HL-60/S4 treated with phorbol 12-myristate 13-acetate at 8.2 ng/mL for 4 days and 3 days (cell line): ENCODE measurements at regions not wholly inside any gene's neighbourhood (a gene's known extent, or its start where the extent isn't known, plus 50 kb on each side); places are given as distances from the start of the nearest gene placed in this dataset.
"Not testable (repeated sequence)": the region's sequence is repeated elsewhere in the genome, so short reads cannot be mapped to it uniquely, and the experiment has no call there.

ENCODE experiments used
- in situ Hi-C: fragments of 300-500 bp; cut with MboI; formaldehyde crosslinking; loops from 2 replicates; pipeline ENCODE4 v1.15.0; 2022; ENCODE audit warnings: low sequenced_read_pairs

- in situ Hi-C loops = no loop called here
These were observed 262.6 kb upstream of the MCTP2 start for GRCh38 chr15:93968773-93969172.

- in situ Hi-C loops = no loop called here
These were observed 266.0 kb upstream of the MCTP2 start for GRCh38 chr15:93965304-93965908.

GRCh38 chr15:93954985-93955571 is 276.3 kb upstream of the MCTP2 start:
- in situ Hi-C loops = no loop called here

- in situ Hi-C loops = no loop called here
These were observed 282.6 kb upstream of the MCTP2 start for GRCh38 chr15:93948726-93949125.

GRCh38 chr15:93943586-93943985 is 287.8 kb upstream of the MCTP2 start:
- in situ Hi-C loops = no loop called here

GRCh38 chr15:93942269-93942694 is 289.1 kb upstream of the MCTP2 start:
- in situ Hi-C loops = no loop called here

GRCh38 chr15:93941697-93942096 is 289.7 kb upstream of the MCTP2 start:
- in situ Hi-C loops = no loop called here

- in situ Hi-C loops = no loop called here
These were observed 291.1 kb upstream of the MCTP2 start for GRCh38 chr15:93940226-93940625.

- in situ Hi-C loops = no loop called here
These were observed 299.1 kb upstream of the MCTP2 start for GRCh38 chr15:93932164-93932776.

GRCh38 chr15:93929375-93930094 is 301.8 kb upstream of the MCTP2 start:
- in situ Hi-C loops = no loop called here

- in situ Hi-C loops = no loop called here
These were observed 311.2 kb upstream of the MCTP2 start for GRCh38 chr15:93920204-93920603.

- in situ Hi-C loops = not testable (repeated sequence)
These were observed 312.6 kb upstream of the MCTP2 start for GRCh38 chr15:93918801-93919200.

GRCh38 chr15:93917181-93917580 is 314.2 kb upstream of the MCTP2 start:
- in situ Hi-C loops = no loop called here

GRCh38 chr15:93913871-93914270 is 317.5 kb upstream of the MCTP2 start:
- in situ Hi-C loops = no loop called here

- in situ Hi-C loops = no loop called here
These were observed 318.1 kb upstream of the MCTP2 start for GRCh38 chr15:93913310-93913709.

GRCh38 chr15:93900476-93901400 is 330.6 kb upstream of the MCTP2 start:
- in situ Hi-C loops = no loop called here

- in situ Hi-C loops = no loop called here
These were observed 331.5 kb upstream of the MCTP2 start for GRCh38 chr15:93899817-93900216.

GRCh38 chr15:93897377-93897776 is 334.0 kb upstream of the MCTP2 start:
- in situ Hi-C loops = no loop called here

GRCh38 chr15:93895976-93896770 is 335.2 kb upstream of the MCTP2 start:
- in situ Hi-C loops = no loop called here

GRCh38 chr15:93894438-93895036 is 336.8 kb upstream of the MCTP2 start:
- in situ Hi-C loops = no loop called here
